OCI-LY7 (cell line): ENCODE measurements at regions not wholly inside any gene's neighbourhood (a gene's known extent, or its start where the extent isn't known, plus 50 kb on each side); places are given as distances from the start of the nearest gene placed in this dataset.

Source experiments
- BruUV-seq: library from RNA; stranded (reverse); fragments of 400-500 nt; replicated peaks from 2 replicates; lab custom pipeline; 2021; lab: Mats Ljungman, UMichigan
- CTCF ChIA-PET: fragments of 300-600 bp; sonication (Branson Sonifier 250); formaldehyde crosslinking; loops from one replicate; lab custom pipeline; 2022; ENCODE audit warnings: antibody characterized with exemption; ENCODE audit not compliant: unreplicated experiment; lab: Charles Lee
- POLR2A ChIA-PET: fragments of 300-600 bp; sonication (Branson Sonifier 250); formaldehyde crosslinking; loops from one replicate; lab custom pipeline; 2022; ENCODE audit warnings: antibody characterized with exemption; lab: Charles Lee
- DNase-seq: peaks from one replicate; pipeline ENCODE4 v3.0.0-alpha.2; 2015; ENCODE audit warnings: low spot score
- H2AFZ ChIP-seq: fragments of 200-600 bp; sonication (generic), shearing (Covaris generic); 2 replicates; pipeline ENCODE4 v1.6.1; 2014; ENCODE audit warnings: mild to moderate bottlenecking, antibody characterized with exemption, low read length, moderate library complexity
- H3K27ac ChIP-seq: fragments of 200-600 bp; sonication (generic); 2 replicates; pipeline ENCODE4 v1.5.1; 2014; ENCODE audit warnings: mixed run types, low read depth, mild to moderate bottlenecking, moderate library complexity, low read length, inconsistent platforms; ENCODE audit not compliant: poor library complexity, severe bottlenecking
- H3K36me3 ChIP-seq: fragments of 200-600 bp; sonication (generic); 2 replicates; pipeline ENCODE4 v1.6.1; 2014; ENCODE audit warnings: mild to moderate bottlenecking, antibody characterized with exemption, low read length, moderate library complexity, mixed read lengths; ENCODE audit not compliant: insufficient read depth
- H3K4me1 ChIP-seq: fragments of 200-600 bp; sonication (generic); 2 replicates; pipeline ENCODE4 v1.5.1; 2014; ENCODE audit warnings: mild to moderate bottlenecking, low read length; ENCODE audit not compliant: insufficient read depth, poor library complexity, severe bottlenecking
- H3K4me2 ChIP-seq: fragments of 200-600 bp; sonication (generic); 2 replicates; pipeline ENCODE4 v1.6.1; 2014; ENCODE audit warnings: mild to moderate bottlenecking, low read length
- H3K4me3 ChIP-seq: fragments of 200-600 bp; sonication (generic); 2 replicates; pipeline ENCODE4 v1.5.1; 2014; ENCODE audit warnings: mild to moderate bottlenecking, low read depth, low read length; ENCODE audit not compliant: poor library complexity, severe bottlenecking
- H3K79me2 ChIP-seq: fragments of 200-600 bp; sonication (generic); 2 replicates; pipeline ENCODE4 v1.6.1; 2016; ENCODE audit warnings: low read depth, mild to moderate bottlenecking, low read length, moderate library complexity, mixed read lengths; ENCODE audit not compliant: insufficient read depth
- H3K9me2 ChIP-seq: fragments of 200-600 bp; sonication (generic); 2 replicates; pipeline ENCODE4 v1.6.1; 2016; ENCODE audit warnings: mild to moderate bottlenecking, low read length, mixed read lengths; ENCODE audit not compliant: insufficient read depth
- H3K9me3 ChIP-seq: fragments of 200-600 bp; sonication (generic); 2 replicates; pipeline ENCODE4 v1.6.1; 2014; ENCODE audit warnings: mild to moderate bottlenecking, mixed run types, low read length, mixed read lengths
- H4K20me1 ChIP-seq: fragments of 200-600 bp; sonication (generic); 2 replicates; pipeline ENCODE4 v1.6.1; 2014; ENCODE audit warnings: mild to moderate bottlenecking, antibody characterized with exemption, low read length, moderate library complexity, mixed read lengths; ENCODE audit not compliant: insufficient read depth
- EZH2phosphoT487 ChIP-seq: fragments of 200-600 bp; sonication (generic); IDR thresholded peaks from 2 replicates; pipeline ENCODE4 v1.6.1; 2018; ENCODE audit warnings: low read depth, borderline replicate concordance, mild to moderate bottlenecking, mixed run types, antibody characterized with exemption, low read length, moderate library complexity, mixed read lengths
- intact Hi-C: fragments of 100-400 bp; cut with micrococcal nuclease; formaldehyde crosslinking; loops from one replicate; pipeline ENCODE4 v1.10.0; 2022; ENCODE audit not compliant: unreplicated experiment
- TF ChIP-seq, protein P1 (sequence below): fragments of 200-600 bp; sonication (generic); conservative IDR thresholded peaks from 2 replicates; pipeline ENCODE4 v1.5.1; 2014; ENCODE audit warnings: mild to moderate bottlenecking, antibody characterized with exemption, low read length, moderate library complexity, mixed read lengths

GRCh38 chrX:67787196-67787595 is 243.4 kb downstream of the AR start:
- H4K20me1 ChIP-seq, result no peaks in the 10 kb centered on the region
- no peak overlapping the region for H3K4me3 ChIP-seq
- TF ChIP-seq EZH2phosphoT487, result no peak
- TF ChIP-seq, protein P1, sequence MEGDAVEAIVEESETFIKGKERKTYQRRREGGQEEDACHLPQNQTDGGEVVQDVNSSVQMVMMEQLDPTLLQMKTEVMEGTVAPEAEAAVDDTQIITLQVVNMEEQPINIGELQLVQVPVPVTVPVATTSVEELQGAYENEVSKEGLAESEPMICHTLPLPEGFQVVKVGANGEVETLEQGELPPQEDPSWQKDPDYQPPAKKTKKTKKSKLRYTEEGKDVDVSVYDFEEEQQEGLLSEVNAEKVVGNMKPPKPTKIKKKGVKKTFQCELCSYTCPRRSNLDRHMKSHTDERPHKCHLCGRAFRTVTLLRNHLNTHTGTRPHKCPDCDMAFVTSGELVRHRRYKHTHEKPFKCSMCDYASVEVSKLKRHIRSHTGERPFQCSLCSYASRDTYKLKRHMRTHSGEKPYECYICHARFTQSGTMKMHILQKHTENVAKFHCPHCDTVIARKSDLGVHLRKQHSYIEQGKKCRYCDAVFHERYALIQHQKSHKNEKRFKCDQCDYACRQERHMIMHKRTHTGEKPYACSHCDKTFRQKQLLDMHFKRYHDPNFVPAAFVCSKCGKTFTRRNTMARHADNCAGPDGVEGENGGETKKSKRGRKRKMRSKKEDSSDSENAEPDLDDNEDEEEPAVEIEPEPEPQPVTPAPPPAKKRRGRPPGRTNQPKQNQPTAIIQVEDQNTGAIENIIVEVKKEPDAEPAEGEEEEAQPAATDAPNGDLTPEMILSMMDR, result no peak
- H3K9me3 ChIP-seq, result no peaks in the 10 kb centered on the region
- H3K4me2 ChIP-seq, result no peak overlapping the region
- no peak for DNase-seq
- no peaks in the 10 kb centered on the region for H3K36me3 ChIP-seq
- no peak overlapping the region for H2AFZ ChIP-seq
- H3K27ac ChIP-seq, result no peak overlapping the region
- CTCF ChIA-PET, result no interaction called here
- BruUV-seq, result no TSS peak
- no peaks in the 10 kb centered on the region for H3K79me2 ChIP-seq
- no peaks in the 10 kb centered on the region for H3K4me1 ChIP-seq
- no peaks in the 10 kb centered on the region for H3K9me2 ChIP-seq
- intact Hi-C loops, result loop anchor here (10.0 kb wide), 1 partner anchor 62 kb away; no protein-coding TSS in a partner anchor
- POLR2A ChIA-PET, result no interaction called here

DNA sequence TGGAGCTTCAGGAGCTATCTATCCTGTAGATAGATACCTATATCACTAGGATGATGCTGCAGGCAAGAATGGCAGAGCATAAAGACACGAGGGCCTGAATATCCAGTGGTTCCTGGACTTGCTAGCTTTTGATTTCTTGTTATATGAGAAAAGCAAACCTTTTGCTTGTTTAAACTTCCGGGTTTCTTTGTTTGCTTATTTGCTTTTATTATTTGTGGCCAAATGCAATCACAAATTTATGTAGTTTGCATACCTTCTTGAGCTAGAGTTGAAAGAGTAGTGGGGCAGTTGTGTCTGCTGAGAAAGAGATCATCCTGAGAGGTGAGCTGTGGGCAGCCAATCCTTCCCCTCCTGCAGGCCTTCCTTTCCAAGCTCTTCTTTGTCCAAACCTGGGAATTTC is 245.7 kb downstream of the AR start:
- no peaks in the 10 kb centered on the region for H3K79me2 ChIP-seq
- H3K9me3 ChIP-seq, result no peaks in the 10 kb centered on the region
- no peaks in the 10 kb centered on the region for H3K36me3 ChIP-seq
- no peaks in the 10 kb centered on the region for H3K9me2 ChIP-seq
- intact Hi-C loops, result loop anchor here (10.0 kb wide), 1 partner anchor 65 kb away; no protein-coding TSS in a partner anchor
- H3K4me2 ChIP-seq, result no peak overlapping the region
- TF ChIP-seq, protein P1, result no peak
- no peak for TF ChIP-seq EZH2phosphoT487
- no peak overlapping the region for H2AFZ ChIP-seq
- H3K27ac ChIP-seq, result no peak overlapping the region
- ChIA-PET POLR2A (no interaction called here), CTCF (no interaction called here)
- H4K20me1 ChIP-seq, result no peaks in the 10 kb centered on the region
- H3K4me3 ChIP-seq, result no peak overlapping the region
- H3K4me1 ChIP-seq, result no peaks in the 10 kb centered on the region
- no TSS peak for BruUV-seq
- no peak for DNase-seq
